Erythroblast (primary cell): ENCODE measurements at regions not wholly inside any gene's neighbourhood (a gene's known extent, or its start where the extent isn't known, plus 50 kb on each side); places are given as distances from the start of the nearest gene placed in this dataset.

Experiments used
- GATA1 ChIP-seq: IDR thresholded peaks from 2 replicates; pipeline ENCODE4 v1.6.1; 2011; ENCODE audit warnings: low read depth, mild to moderate bottlenecking, control low read depth, low read length, moderate library complexity
- POLR2A ChIP-seq: IDR thresholded peaks from 2 replicates; pipeline ENCODE4 v1.6.1; 2011; ENCODE audit warnings: mild to moderate bottlenecking, low read length

DNA sequence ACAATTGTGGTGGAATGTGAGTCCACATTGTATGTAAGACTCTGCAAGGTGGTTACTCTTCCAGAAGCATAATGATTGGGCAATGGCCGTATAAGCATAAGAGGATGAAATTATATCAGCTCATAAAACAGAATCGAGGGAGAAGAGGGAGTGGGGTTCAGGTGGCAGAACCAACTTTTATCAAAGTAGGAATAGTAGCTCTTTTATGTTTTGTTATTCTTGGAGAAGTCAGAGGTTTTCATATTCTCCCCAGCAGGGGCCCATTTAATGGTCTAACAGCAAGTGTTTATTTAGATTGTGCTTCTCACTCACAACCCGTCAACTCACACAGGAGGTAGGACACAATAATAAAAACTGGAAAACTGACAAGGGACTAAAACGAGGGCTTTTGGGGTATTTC is 291.3 kb upstream of the CD180 start:
- TF ChIP-seq POLR2A (no peak), GATA1 (no peak)
